ENCODE measurements at regions not wholly inside any gene's neighbourhood (a gene's known extent, or its start where the extent isn't known, plus 50 kb on each side); places are given as distances from the start of the nearest gene placed in this dataset.

GRCh38 chr2:41400088-41400665 lies 647.6 kb upstream of the PKDCC start:
- Histone ChIP-seq H4K20me1 (ENCODE audit: insufficient read depth, low read length) (no peaks in the 10 kb centered on the region), H3K4me3 (ENCODE audit: low read length) (no peak overlapping the region), H3K9me3 (replicated peaks; ENCODE audit: insufficient read depth, low read length) (no peaks in the 10 kb centered on the region), H3K4me1 (ENCODE audit: low read length) (no peaks in the 10 kb centered on the region), H3K9ac (ENCODE audit: low read length) (no peak overlapping the region), H3K27ac (ENCODE audit: low read length) (no peak overlapping the region), H3K27me3 (replicated peaks; ENCODE audit: insufficient read depth, low read length) (no peaks in the 10 kb centered on the region), H3K79me2 (ENCODE audit: low read length) (no peaks in the 10 kb centered on the region), H3K9me2 (replicated peaks; ENCODE audit: insufficient read depth, low read length) (no peaks in the 10 kb centered on the region), H3K4me2 (ENCODE audit: low read depth, low read length) (no peak overlapping the region), H2AFZ (ENCODE audit: low read length) (no peak overlapping the region), H3K36me3 (replicated peaks; ENCODE audit: insufficient read depth, low read length) (no peaks in the 10 kb centered on the region), H3F3A (ENCODE audit: insufficient read depth, low read length) (no peaks in the 10 kb centered on the region)
- no peak for TF ChIP-seq EZH2 (optimal IDR thresholded peaks at IDR 0.05; ENCODE audit: low read depth, low read length)
- TF ChIP-seq CTCF (IDR thresholded peaks at IDR 0.05; ENCODE audit: low read length), result peak; percentile 47
- TF ChIP-seq EZH2phosphoT487 (IDR thresholded peaks at IDR 0.05; ENCODE audit: low read length), result no peak
- DNase-seq, result peak; percentile 18

- Histone ChIP-seq H3K9ac (ENCODE audit: low read length) (no peak overlapping the region), H2AFZ (ENCODE audit: low read length) (no peak overlapping the region), H3K9me3 (replicated peaks; ENCODE audit: insufficient read depth, low read length) (no peaks in the 10 kb centered on the region), H3K4me3 (ENCODE audit: low read length) (no peak overlapping the region), H3K9me2 (replicated peaks; ENCODE audit: insufficient read depth, low read length) (no peaks in the 10 kb centered on the region), H3K36me3 (replicated peaks; ENCODE audit: insufficient read depth, low read length) (no peaks in the 10 kb centered on the region), H4K20me1 (ENCODE audit: insufficient read depth, low read length) (no peaks in the 10 kb centered on the region), H3K79me2 (ENCODE audit: low read length) (no peaks in the 10 kb centered on the region), H3K27me3 (replicated peaks; ENCODE audit: insufficient read depth, low read length) (no peaks in the 10 kb centered on the region), H3K27ac (ENCODE audit: low read length) (no peak overlapping the region), H3K4me2 (ENCODE audit: low read depth, low read length) (no peak overlapping the region), H3K4me1 (ENCODE audit: low read length) (no peaks in the 10 kb centered on the region), H3F3A (ENCODE audit: insufficient read depth, low read length) (no peaks in the 10 kb centered on the region)
- TF ChIP-seq EZH2 (optimal IDR thresholded peaks at IDR 0.05; ENCODE audit: low read depth, low read length) (no peak), EZH2phosphoT487 (IDR thresholded peaks at IDR 0.05; ENCODE audit: low read length) (no peak), CTCF (IDR thresholded peaks at IDR 0.05; ENCODE audit: low read length) (no peak)
- DNase-seq, result no peak
Observed at GRCh38 chr2:41405441-41405840, 642.4 kb upstream of the PKDCC start.

GRCh38 chr2:41409328-41409727 lies 638.5 kb upstream of the PKDCC start:
- Histone ChIP-seq H3K79me2 (ENCODE audit: low read length) (no peaks in the 10 kb centered on the region), H2AFZ (ENCODE audit: low read length) (no peak overlapping the region), H3K4me2 (ENCODE audit: low read depth, low read length) (no peak overlapping the region), H3K27me3 (replicated peaks; ENCODE audit: insufficient read depth, low read length) (no peaks in the 10 kb centered on the region), H3K4me3 (ENCODE audit: low read length) (no peak overlapping the region), H3F3A (ENCODE audit: insufficient read depth, low read length) (no peaks in the 10 kb centered on the region), H3K9ac (ENCODE audit: low read length) (no peak overlapping the region), H3K4me1 (ENCODE audit: low read length) (no peaks in the 10 kb centered on the region), H3K9me3 (replicated peaks; ENCODE audit: insufficient read depth, low read length) (no peaks in the 10 kb centered on the region), H4K20me1 (ENCODE audit: insufficient read depth, low read length) (no peaks in the 10 kb centered on the region), H3K9me2 (replicated peaks; ENCODE audit: insufficient read depth, low read length) (no peaks in the 10 kb centered on the region), H3K27ac (ENCODE audit: low read length) (no peak overlapping the region), H3K36me3 (replicated peaks; ENCODE audit: insufficient read depth, low read length) (no peaks in the 10 kb centered on the region)
- no peak for TF ChIP-seq EZH2 (optimal IDR thresholded peaks at IDR 0.05; ENCODE audit: low read depth, low read length)
- TF ChIP-seq EZH2phosphoT487 (IDR thresholded peaks at IDR 0.05; ENCODE audit: low read length), result no peak
- TF ChIP-seq CTCF (IDR thresholded peaks at IDR 0.05; ENCODE audit: low read length), result no peak; the same call in 1 of the 2 replicates
- DNase-seq, result no peak

Data from MM.1S (cell line).